ENCODE measurements at regions not wholly inside any gene's neighbourhood (a gene's known extent, or its start where the extent isn't known, plus 50 kb on each side); places are given as distances from the start of the nearest gene placed in this dataset.

DNA sequence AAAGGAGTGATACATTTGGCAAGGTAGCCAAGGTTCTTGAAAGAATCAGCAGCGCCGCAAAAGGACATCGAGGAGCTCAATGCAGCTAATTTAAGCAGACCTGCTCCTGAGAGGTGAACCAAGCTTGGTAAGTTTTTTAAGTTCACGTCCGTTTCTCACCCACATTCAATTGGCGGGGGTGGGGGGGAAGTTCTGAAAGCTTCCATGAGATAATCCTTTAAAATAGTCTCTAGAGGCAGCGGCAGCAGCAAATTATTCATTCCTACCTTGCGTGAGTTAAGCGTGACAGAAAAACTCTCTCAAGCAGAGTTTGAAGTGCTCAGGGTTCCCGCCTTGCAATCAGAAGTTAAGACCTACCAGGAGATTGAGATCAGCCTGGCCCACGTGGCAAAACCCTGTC is 97.3 kb upstream of the NHSL1 start:
- no peak overlapping the region for H3K4me3 ChIP-seq (ENCODE audit: low read depth, low read length)
- TF ChIP-seq, protein P1, sequence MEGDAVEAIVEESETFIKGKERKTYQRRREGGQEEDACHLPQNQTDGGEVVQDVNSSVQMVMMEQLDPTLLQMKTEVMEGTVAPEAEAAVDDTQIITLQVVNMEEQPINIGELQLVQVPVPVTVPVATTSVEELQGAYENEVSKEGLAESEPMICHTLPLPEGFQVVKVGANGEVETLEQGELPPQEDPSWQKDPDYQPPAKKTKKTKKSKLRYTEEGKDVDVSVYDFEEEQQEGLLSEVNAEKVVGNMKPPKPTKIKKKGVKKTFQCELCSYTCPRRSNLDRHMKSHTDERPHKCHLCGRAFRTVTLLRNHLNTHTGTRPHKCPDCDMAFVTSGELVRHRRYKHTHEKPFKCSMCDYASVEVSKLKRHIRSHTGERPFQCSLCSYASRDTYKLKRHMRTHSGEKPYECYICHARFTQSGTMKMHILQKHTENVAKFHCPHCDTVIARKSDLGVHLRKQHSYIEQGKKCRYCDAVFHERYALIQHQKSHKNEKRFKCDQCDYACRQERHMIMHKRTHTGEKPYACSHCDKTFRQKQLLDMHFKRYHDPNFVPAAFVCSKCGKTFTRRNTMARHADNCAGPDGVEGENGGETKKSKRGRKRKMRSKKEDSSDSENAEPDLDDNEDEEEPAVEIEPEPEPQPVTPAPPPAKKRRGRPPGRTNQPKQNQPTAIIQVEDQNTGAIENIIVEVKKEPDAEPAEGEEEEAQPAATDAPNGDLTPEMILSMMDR (IDR thresholded peaks at IDR 0.05; ENCODE audit: low read depth, low read length, missing control alignments): no peak
- no peak for DNase-seq (ENCODE audit: low read depth)

DNA sequence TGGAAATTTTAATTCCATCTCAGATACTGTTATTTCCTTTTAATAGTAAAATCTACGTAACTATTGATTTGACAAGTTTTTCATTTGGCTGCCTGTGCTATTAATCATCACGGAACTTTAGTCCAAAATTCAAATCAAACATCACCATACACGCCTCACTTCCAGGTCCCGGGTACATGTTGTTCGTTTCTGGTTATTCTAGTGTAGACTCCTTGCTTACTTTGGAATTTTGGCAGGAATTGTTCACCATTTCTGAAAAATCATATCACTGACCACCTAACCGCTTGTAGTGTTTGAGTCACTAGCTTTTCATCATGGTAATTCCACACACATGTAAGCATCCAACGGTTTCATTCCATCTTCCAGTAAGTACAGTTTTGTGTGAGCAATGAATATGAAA is 98.0 kb upstream of the NHSL1 start:
- H3K4me3 ChIP-seq (ENCODE audit: low read depth, low read length): no peak overlapping the region
- TF ChIP-seq, protein P1 (IDR thresholded peaks at IDR 0.05; ENCODE audit: low read depth, low read length, missing control alignments): no peak
- no peak for DNase-seq (ENCODE audit: low read depth)

DNA sequence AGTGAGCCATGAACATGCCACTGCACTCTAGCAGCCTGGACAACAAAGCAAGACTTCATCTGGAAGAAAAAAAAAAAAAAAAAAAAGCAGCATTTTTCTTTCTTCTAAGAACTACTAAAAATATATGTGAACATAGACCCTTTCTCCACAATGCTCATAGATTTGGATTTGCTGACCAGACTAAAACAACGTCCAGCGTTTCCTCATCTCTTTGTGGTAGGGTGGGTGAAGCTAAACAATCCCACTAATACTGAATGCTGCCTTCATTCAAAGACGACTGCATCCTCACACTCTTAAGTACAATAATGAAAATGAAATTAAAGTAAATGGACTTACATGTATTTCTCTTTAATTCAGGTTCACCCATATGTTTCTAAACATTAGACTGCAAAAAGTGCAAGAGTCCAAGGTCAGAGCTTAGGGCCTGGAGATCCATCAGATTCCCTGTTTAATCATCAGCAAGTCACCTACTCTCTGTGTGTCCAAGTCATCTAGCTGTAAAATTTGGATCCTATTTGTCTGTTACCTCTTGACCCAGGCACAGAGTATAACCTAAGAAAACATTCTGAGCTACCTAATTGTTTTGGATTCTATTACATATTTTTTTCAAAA is 99.4 kb upstream of the NHSL1 start:
- TF ChIP-seq, protein P1 (IDR thresholded peaks at IDR 0.05; ENCODE audit: low read depth, low read length, missing control alignments): no peak
- no peak for DNase-seq (ENCODE audit: low read depth)
- H3K4me3 ChIP-seq (ENCODE audit: low read depth, low read length): no peak overlapping the region

DNA sequence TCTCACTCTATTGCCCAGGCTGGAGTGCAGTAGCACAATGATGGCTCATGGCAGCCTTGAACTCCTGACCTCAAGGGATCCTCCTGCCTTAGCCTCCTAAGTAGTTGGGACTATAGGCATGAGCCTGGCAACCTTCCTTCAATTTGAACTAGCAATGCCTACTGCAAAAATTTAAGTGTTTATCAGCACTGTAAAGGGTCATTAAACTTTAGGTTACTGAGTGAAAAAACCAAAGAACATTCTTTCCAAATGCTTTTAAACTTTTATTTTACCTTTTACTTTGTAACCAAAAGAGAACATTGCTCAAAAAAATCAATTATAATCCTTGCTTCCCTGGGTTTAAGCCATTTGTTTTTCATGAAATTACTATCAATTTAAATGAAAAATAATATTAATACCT is 101.0 kb upstream of the NHSL1 start:
- no peak overlapping the region for H3K4me3 ChIP-seq (ENCODE audit: low read depth, low read length)
- TF ChIP-seq, protein P1 (IDR thresholded peaks at IDR 0.05; ENCODE audit: low read depth, low read length, missing control alignments): no peak
- DNase-seq (ENCODE audit: low read depth): no peak

DNA sequence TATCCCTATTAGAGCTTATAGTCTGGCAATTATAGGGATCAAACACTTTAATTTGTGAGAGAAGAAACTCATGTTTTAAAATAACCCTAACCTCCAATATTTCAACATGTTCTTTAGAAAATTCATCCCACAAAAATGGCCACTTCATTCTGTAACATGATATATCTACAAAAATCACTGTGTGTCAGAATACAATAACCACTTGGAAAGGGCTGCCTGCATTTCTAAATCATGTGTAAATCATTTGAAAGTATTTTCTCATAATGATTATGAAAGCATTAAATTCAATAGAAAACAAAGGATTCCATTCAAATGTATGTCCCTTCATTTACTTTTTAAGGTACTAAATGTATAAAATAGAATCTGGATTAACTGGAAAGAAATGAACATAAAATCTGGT is 101.4 kb upstream of the NHSL1 start:
- DNase-seq (ENCODE audit: low read depth): no peak
- no peak overlapping the region for H3K4me3 ChIP-seq (ENCODE audit: low read depth, low read length)
- TF ChIP-seq, protein P1 (IDR thresholded peaks at IDR 0.05; ENCODE audit: low read depth, low read length, missing control alignments): no peak

DNA sequence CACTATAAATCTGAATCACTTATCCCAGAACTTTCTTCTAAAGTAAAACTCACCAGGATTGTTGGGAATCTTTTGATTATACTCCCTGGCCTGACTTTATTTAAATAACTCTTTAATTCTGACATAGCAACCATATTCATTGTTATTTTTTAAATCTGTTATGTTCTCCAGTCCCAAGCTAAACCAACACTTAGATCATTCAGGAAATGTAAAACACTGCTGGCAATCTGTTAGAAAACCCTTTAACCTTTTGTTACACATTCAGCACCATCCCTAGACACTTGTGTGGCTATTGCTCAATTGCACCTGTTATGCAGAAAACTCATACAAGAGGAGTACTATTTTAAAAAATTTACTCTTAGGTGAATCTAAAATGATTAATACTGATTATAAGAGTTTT is 101.8 kb upstream of the NHSL1 start:
- TF ChIP-seq, protein P1 (IDR thresholded peaks at IDR 0.05; ENCODE audit: low read depth, low read length, missing control alignments): no peak
- H3K4me3 ChIP-seq (ENCODE audit: low read depth, low read length): no peak overlapping the region
- no peak for DNase-seq (ENCODE audit: low read depth)

DNA sequence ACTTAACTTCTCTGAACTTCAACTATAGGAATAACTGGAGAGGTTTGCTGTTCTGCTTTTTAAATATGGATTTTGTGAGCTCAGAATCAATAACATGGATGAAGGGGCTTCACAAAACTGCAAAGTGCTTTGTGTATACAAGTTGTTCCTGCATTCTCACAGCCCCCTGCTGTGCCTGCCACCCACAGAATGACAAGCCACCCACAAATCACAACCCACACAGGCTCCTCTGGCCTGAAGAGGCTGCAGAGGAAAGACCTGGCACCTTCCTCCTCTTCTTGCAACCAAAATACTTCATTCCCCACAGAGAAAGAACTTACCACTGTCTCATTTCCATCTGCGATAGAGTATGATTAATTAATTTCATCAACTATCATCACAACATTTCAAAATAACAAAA is 106.7 kb upstream of the NHSL1 start:
- H3K4me3 ChIP-seq (ENCODE audit: low read depth, low read length): no peak overlapping the region
- TF ChIP-seq, protein P1 (IDR thresholded peaks at IDR 0.05; ENCODE audit: low read depth, low read length, missing control alignments): no peak
- DNase-seq (ENCODE audit: low read depth): no peak
